ENCODE measurements at regions not wholly inside any gene's neighbourhood (a gene's known extent, or its start where the extent isn't known, plus 50 kb on each side); places are given as distances from the start of the nearest gene placed in this dataset.

DNA sequence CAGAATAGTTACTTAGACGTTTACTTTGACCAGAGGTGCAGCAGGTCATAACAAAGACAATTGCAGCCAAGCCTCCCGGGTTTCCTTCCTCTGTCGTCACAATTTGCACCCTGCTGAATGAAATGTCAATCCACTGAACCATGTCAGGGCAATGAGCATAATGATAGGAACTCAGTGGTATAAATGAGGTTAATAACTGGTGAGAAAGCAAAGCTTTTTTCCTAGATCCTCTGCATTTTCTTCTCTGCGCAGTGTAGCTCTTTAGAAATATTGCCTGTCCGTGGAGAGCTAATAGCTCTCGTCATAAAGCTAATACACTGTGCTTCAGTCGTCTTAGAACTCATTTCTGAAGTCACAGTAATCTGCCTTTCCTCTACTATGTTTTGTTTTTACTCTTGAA lies 1960.1 kb upstream of the ADGRL3 start:
- no peaks in the 10 kb centered on the region for H3K27me3 ChIP-seq
- H3K36me3 ChIP-seq, result no peaks in the 10 kb centered on the region
- 40 to 48% methylated on average over 7 of the region's 7 CpGs for WGBS, 2 donors
- H3K27ac ChIP-seq, result no peak overlapping the region
- H3K9me3 ChIP-seq, result peaks cover 0 to 9% (median 0%) of the 10 kb centered on the region in 3 donors
- H3K4me1 ChIP-seq, result no peaks in the 10 kb centered on the region
- TF ChIP-seq, protein P1, sequence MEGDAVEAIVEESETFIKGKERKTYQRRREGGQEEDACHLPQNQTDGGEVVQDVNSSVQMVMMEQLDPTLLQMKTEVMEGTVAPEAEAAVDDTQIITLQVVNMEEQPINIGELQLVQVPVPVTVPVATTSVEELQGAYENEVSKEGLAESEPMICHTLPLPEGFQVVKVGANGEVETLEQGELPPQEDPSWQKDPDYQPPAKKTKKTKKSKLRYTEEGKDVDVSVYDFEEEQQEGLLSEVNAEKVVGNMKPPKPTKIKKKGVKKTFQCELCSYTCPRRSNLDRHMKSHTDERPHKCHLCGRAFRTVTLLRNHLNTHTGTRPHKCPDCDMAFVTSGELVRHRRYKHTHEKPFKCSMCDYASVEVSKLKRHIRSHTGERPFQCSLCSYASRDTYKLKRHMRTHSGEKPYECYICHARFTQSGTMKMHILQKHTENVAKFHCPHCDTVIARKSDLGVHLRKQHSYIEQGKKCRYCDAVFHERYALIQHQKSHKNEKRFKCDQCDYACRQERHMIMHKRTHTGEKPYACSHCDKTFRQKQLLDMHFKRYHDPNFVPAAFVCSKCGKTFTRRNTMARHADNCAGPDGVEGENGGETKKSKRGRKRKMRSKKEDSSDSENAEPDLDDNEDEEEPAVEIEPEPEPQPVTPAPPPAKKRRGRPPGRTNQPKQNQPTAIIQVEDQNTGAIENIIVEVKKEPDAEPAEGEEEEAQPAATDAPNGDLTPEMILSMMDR (IDR thresholded peaks at IDR 0.05), result no peak
- TF ChIP-seq POLR2A (IDR thresholded peaks at IDR 0.05), result no peak
- no peak overlapping the region for H3K4me3 ChIP-seq
- intact Hi-C loops (cut with DNase I), result no loop called here
- DNase-seq, result no peak

DNA sequence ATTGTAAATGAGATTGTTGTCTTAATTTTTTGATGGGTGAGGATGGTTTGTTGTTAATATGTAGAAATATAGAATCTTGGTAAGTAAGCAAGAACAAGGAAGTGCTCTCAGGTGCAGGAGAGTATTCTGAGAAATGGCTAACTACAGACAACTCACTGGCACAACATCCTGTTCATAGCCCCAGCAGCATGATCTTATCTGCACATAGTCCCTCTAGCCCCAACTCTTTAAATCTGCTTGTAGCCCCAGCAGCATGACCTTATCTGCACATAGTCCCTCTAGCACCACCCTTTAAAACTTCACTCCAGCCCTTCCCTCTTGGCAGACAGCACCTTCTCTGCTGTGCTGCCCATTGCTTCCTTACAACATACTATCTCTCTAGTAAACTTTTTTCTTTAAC lies 1957.1 kb upstream of the ADGRL3 start:
- Histone ChIP-seq H3K36me3 (no peaks in the 10 kb centered on the region), H3K27me3 (no peaks in the 10 kb centered on the region), H3K9me3 (peaks cover 0 to 6% (median 0%) of the 10 kb centered on the region in 3 donors), H3K4me3 (no peak overlapping the region), H3K4me1 (no peaks in the 10 kb centered on the region), H3K27ac (no peak overlapping the region)
- DNase-seq, result no peak
- intact Hi-C loops (cut with DNase I), result no loop called here
- TF ChIP-seq, protein P1 (IDR thresholded peaks at IDR 0.05), result no peak
- no peak for TF ChIP-seq POLR2A (IDR thresholded peaks at IDR 0.05)

DNA sequence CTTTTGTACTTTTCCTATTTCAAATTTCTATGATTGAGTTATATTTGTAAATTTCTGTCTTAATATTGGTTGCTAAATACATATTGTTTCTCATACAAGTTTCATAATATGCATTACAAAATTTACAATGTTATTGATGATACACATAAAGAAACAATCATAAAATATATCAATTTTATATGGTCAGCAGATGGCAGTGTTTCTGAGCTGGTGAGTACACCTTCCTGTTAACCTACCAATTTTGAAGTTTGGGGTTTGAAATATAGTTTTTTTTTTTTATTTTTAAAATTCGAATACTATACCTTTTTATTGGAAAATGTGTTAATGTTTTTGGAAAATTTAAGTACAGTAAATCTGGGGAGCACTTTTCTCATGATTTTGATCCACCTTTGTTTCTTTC lies 1953.1 kb upstream of the ADGRL3 start:
- intact Hi-C loops (cut with DNase I), result no loop called here
- WGBS, 2 donors, result 0 to 6% methylated on average over 1 of the region's 1 CpG
- TF ChIP-seq POLR2A (IDR thresholded peaks at IDR 0.05), result no peak
- TF ChIP-seq, protein P1 (IDR thresholded peaks at IDR 0.05), result no peak

DNA sequence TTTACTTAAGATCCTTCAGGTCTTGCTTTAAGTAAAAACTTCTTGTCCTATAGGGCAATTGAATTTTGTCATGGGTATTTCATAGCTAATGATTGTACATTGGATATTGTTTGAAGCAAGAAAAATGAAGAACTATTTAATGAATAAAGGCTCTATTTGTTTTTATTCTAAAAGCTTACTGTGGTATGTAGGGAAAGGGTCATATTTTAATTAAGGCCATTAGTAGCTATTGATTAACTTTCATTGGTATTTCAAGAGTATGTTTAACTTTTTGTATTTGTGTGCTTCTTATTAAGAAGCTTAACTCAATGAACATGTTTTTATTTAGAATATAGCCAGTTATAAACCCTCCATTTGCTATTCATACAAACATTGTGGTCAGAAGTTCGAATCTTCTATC lies 1951.8 kb upstream of the ADGRL3 start:
- H3K36me3 ChIP-seq, result no peaks in the 10 kb centered on the region
- H3K9me3 ChIP-seq, result no peaks in the 10 kb centered on the region
- 35% methylated on average over 1 of the region's 1 CpG for WGBS, 2 donors
- H3K4me1 ChIP-seq, result no peaks in the 10 kb centered on the region
- no peak overlapping the region for H3K4me3 ChIP-seq
- no peak for DNase-seq
- no peak for TF ChIP-seq POLR2A (IDR thresholded peaks at IDR 0.05)
- TF ChIP-seq, protein P1 (IDR thresholded peaks at IDR 0.05), result no peak
- H3K27ac ChIP-seq, result no peak overlapping the region
- no peaks in the 10 kb centered on the region for H3K27me3 ChIP-seq
- intact Hi-C loops (cut with DNase I), result no loop called here

More for the DNA sequence above, 1953.1 kb upstream of the ADGRL3 start:
- Histone ChIP-seq H3K36me3 (no peaks in the 10 kb centered on the region), H3K4me3 (no peak overlapping the region), H3K27me3 (no peaks in the 10 kb centered on the region), H3K9me3 (no peaks in the 10 kb centered on the region), H3K27ac (no peak overlapping the region), H3K4me1 (no peaks in the 10 kb centered on the region)
- no peak for DNase-seq

DNA sequence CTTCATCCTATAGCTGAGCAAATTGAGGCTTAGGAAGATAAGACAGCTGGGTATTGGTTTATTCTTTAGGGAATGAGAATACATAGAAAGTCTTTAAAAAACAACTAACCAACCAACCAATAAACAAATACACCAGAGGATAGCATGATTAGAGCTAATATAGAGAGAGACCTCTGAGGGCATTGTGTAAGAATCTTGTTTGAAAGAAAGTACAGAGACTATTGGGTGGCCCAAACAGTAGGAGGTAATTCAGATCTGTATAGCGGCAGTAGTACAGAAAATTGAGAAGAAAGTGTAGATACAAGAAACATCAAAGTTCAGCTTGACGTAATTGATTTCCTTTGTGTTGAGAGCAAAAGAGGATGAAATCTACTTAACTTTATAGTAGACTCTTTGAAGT lies 1951.0 kb upstream of the ADGRL3 start:
- no peak overlapping the region for H3K27ac ChIP-seq
- no peaks in the 10 kb centered on the region for H3K4me1 ChIP-seq
- no peaks in the 10 kb centered on the region for H3K27me3 ChIP-seq
- 32 to 49% methylated on average over 2 of the region's 2 CpGs for WGBS, 2 donors
- no peak for DNase-seq
- TF ChIP-seq, protein P1 (IDR thresholded peaks at IDR 0.05), result no peak
- TF ChIP-seq POLR2A (IDR thresholded peaks at IDR 0.05), result no peak
- intact Hi-C loops (cut with DNase I), result no loop called here
- no peaks in the 10 kb centered on the region for H3K9me3 ChIP-seq
- H3K36me3 ChIP-seq, result no peaks in the 10 kb centered on the region
- no peak overlapping the region for H3K4me3 ChIP-seq
